HepG2 (cell line): ENCODE measurements at regions not wholly inside any gene's neighbourhood (a gene's known extent, or its start where the extent isn't known, plus 50 kb on each side); places are given as distances from the start of the nearest gene placed in this dataset.

ENCODE experiments used
- ATAC-seq: fragments of 200-7000 bp; cut with Tn5 transposase; 3 replicates; pipeline ENCODE4 v1.9.1; 2020; ENCODE audit warnings: mild to moderate bottlenecking, moderate library complexity
- BruUV-seq: library from RNA; stranded (reverse); fragments of 400-500 nt; replicated peaks from 2 replicates; lab custom pipeline; 2021; lab: Mats Ljungman, UMichigan
- CTCF ChIA-PET: fragments of 300-600 bp; formaldehyde crosslinking; extraction: SDS; loops from one replicate; lab custom pipeline; 2021; ENCODE audit warnings: low total read pairs, inconsistent platforms, low intra/inter-chr PET ratio; lab: Yijun Ruan, JAX
- POLR2A ChIA-PET: fragments of 350-600 bp; sonication (Branson Sonifier 250); formaldehyde crosslinking; loops from one replicate; lab custom pipeline; 2020; ENCODE audit warnings: antibody characterized with exemption, inconsistent platforms; lab: Yijun Ruan, JAX
- DNase-seq: peaks from one replicate; pipeline ENCODE4 v3.0.0-alpha.2; 2015; ENCODE audit warnings: low spot score
- FAIRE-seq: peaks from 3 replicates; lab custom pipeline; 2011; peaks lifted over from hg19 to GRCh38; lab: Jason Lieb, UNC
- H2AFZ ChIP-seq: one replicate; pipeline ENCODE4 v1.6.1; 2011; ENCODE audit warnings: low read length, inconsistent platforms
- H3K27ac ChIP-seq: fragments of 300-600 bp; 3 replicates; pipeline ENCODE4 v1.8.0; 2011; ENCODE audit warnings: mixed run types, mild to moderate bottlenecking, mixed read lengths, low read length, inconsistent platforms; ENCODE audit not compliant: insufficient read depth; ENCODE audit errors: extremely low read length
- H3K27me3 ChIP-seq, 2 experiments: fragments of 200-600 bp in 1 of 2; 2 replicates in 1 of 2; 3 replicates in 1 of 2; pipeline versions ENCODE4 v1.6.0 to v1.8.0; 2011; ENCODE audit warnings: low read length in 2 of 2, mild to moderate bottlenecking in 2 of 2, moderate library complexity in 2 of 2, inconsistent platforms in 1 of 2; ENCODE audit not compliant: insufficient read depth in 2 of 2, control insufficient read depth in 1 of 2
- H3K36me3 ChIP-seq, 2 experiments: fragments of 200-600 bp in 1 of 2; replicated peaks in 1 of 2; 2 replicates in 1 of 2; 3 replicates in 1 of 2; pipeline versions ENCODE4 v1.5.1 to v1.8.0; 2011; ENCODE audit warnings: low read length in 2 of 2, inconsistent platforms in 1 of 2; ENCODE audit not compliant: insufficient read depth in 2 of 2, control insufficient read depth in 1 of 2
- H3K4me1 ChIP-seq: 2 replicates; pipeline ENCODE4 v1.5.1; 2012; ENCODE audit warnings: low read length, inconsistent platforms; ENCODE audit not compliant: insufficient read depth
- H3K4me2 ChIP-seq: 2 replicates; pipeline ENCODE4 v1.6.0; 2011; ENCODE audit warnings: low read depth, low read length, inconsistent platforms
- H3K4me3 ChIP-seq, 3 experiments: fragments of 200-600 bp in 1 of 3; sonication (generic), shearing (Covaris generic) in 1 of 3; replicated peaks in 1 of 3; 2 replicates each; pipeline ENCODE4 v1.5.1; 2011 to 2016; ENCODE audit warnings: low read length in 3 of 3, inconsistent platforms in 2 of 3, low read depth in 2 of 3, mild to moderate bottlenecking in 2 of 3, control low read depth in 1 of 3, mixed read lengths in 1 of 3; ENCODE audit not compliant: insufficient read depth in 1 of 3
- H3K79me2 ChIP-seq: one replicate; pipeline ENCODE4 v1.6.1; 2011; ENCODE audit warnings: low read length, inconsistent platforms; ENCODE audit not compliant: insufficient read depth
- H3K9ac ChIP-seq: 2 replicates; pipeline ENCODE4 v1.6.0; 2011; ENCODE audit warnings: mild to moderate bottlenecking, low read depth, low read length, inconsistent platforms; ENCODE audit not compliant: insufficient read depth
- H3K9me3 ChIP-seq: 2 replicates; pipeline ENCODE4 v1.5.1; 2012; ENCODE audit warnings: mild to moderate bottlenecking, low read length
- H4K20me1 ChIP-seq: 2 replicates; pipeline ENCODE4 v1.6.0; 2011; ENCODE audit warnings: inconsistent platforms, mild to moderate bottlenecking, low read length, moderate library complexity; ENCODE audit not compliant: insufficient read depth
- EEA1 ChIP-seq: sonication (generic); formaldehyde crosslinking; IDR thresholded peaks from 2 replicates; pipeline ENCODE4 v1.5.1; 2020; ENCODE audit warnings: mild to moderate bottlenecking, missing genetic modification reagents, borderline replicate concordance
- EED ChIP-seq: sonication (generic); formaldehyde crosslinking; IDR thresholded peaks from 2 replicates; pipeline ENCODE4 v1.5.0; 2020; ENCODE audit warnings: mild to moderate bottlenecking, missing genetic modification reagents
- FOXO1 ChIP-seq: sonication (generic); formaldehyde crosslinking; IDR thresholded peaks from 2 replicates; pipeline ENCODE4 v1.4.0; 2020; ENCODE audit warnings: missing genetic modification reagents
- HMG20B ChIP-seq: conservative IDR thresholded peaks from 2 replicates; pipeline ENCODE4 v1.6.1; 2016; ENCODE audit warnings: missing genetic modification reagents, missing compliant biosample characterization
- IRF1 ChIP-seq: sonication (generic); formaldehyde crosslinking; IDR thresholded peaks from 2 replicates; pipeline ENCODE4 v1.4.0; 2020; ENCODE audit warnings: low read depth, mild to moderate bottlenecking, missing genetic modification reagents
- KMT2A ChIP-seq: sonication (generic); formaldehyde crosslinking; IDR thresholded peaks from 2 replicates; pipeline ENCODE4 v1.4.0; 2020; ENCODE audit warnings: missing genetic modification reagents
- RXRB ChIP-seq: IDR thresholded peaks from 2 replicates; pipeline ENCODE4 v1.6.1; 2016; ENCODE audit warnings: borderline replicate concordance, missing genetic modification reagents, missing compliant biosample characterization
- SKIL ChIP-seq: sonication (generic); formaldehyde crosslinking; IDR thresholded peaks from 2 replicates; pipeline ENCODE4 v1.8.0; 2022; ENCODE audit warnings: missing genetic modification reagents, mild to moderate bottlenecking, moderate library complexity, borderline replicate concordance
- SP140L ChIP-seq: sonication (generic); formaldehyde crosslinking; IDR thresholded peaks from 2 replicates; pipeline ENCODE4 v1.4.0; 2020; ENCODE audit warnings: missing genetic modification reagents, borderline replicate concordance
- STAT6 ChIP-seq: sonication (generic); formaldehyde crosslinking; IDR thresholded peaks from 2 replicates; pipeline ENCODE4 v1.4.0; 2020; ENCODE audit warnings: missing genetic modification reagents, mild to moderate bottlenecking, borderline replicate concordance
- SYNCRIP ChIP-seq: fragments of 200-400 bp; formaldehyde crosslinking; IDR thresholded peaks from 2 replicates; pipeline ENCODE4 v1.6.1; 2018; ENCODE audit warnings: mild to moderate bottlenecking, low read depth, low read length; ENCODE audit not compliant: insufficient read depth
- THYN1 ChIP-seq: sonication (generic); formaldehyde crosslinking; IDR thresholded peaks from 2 replicates; pipeline ENCODE4 v1.8.1; 2023; ENCODE audit warnings: low read depth, mild to moderate bottlenecking, moderate library complexity, missing genetic modification reagents, borderline replicate concordance
- ZNF180 ChIP-seq: sonication (generic); formaldehyde crosslinking; IDR thresholded peaks from 2 replicates; pipeline ENCODE4 v1.4.0; 2020; ENCODE audit warnings: low read depth, missing genetic modification reagents, borderline replicate concordance
- ZNF562 ChIP-seq: sonication (generic); formaldehyde crosslinking; IDR thresholded peaks from 2 replicates; pipeline ENCODE4 v1.8.0; 2022; ENCODE audit warnings: missing genetic modification reagents, borderline replicate concordance
- WGBS: methylation state at CpG from one replicate; pipeline ENCODE4 v1.1.6; 2017; ENCODE audit warnings: low lambda C conversion rate; 5-methylcytosine and 5-hydroxymethylcytosine counted together
- in situ Hi-C: cut with HindIII; loops from 2 replicates; pipeline ENCODE4 v1.10.0; 2017; ENCODE audit warnings: low pct_unique_long_range_greater_than_20kb; ENCODE audit not compliant: extremely low pct_ligation_motif_present
- intact Hi-C: fragments of 100-400 bp; cut with micrococcal nuclease; formaldehyde crosslinking; loops from one replicate; pipeline ENCODE4 v1.10.0; 2022; ENCODE audit not compliant: unreplicated experiment

GRCh38 chr3:83625261-83625660 is 1333.5 kb upstream of the CADM2 start:
- intact Hi-C loops (no loop called here), in situ Hi-C loops (no loop called here)
- DNase-seq (no peak), FAIRE-seq (no peak), ATAC-seq (no peak)
- ChIA-PET CTCF (no interaction called here), POLR2A (no interaction called here)
- H3K9me3 ChIP-seq, result no peaks in the 10 kb centered on the region
- H3K4me3 ChIP-seq, result no peak overlapping the region
- H3K27me3 ChIP-seq, result no peaks in the 10 kb centered on the region
- H3K79me2 ChIP-seq, result no peaks in the 10 kb centered on the region
- no TSS peak for BruUV-seq
- 4% methylated on average over 1 of the region's 1 CpG for WGBS
- H3K27ac ChIP-seq, result no peak overlapping the region
- H3K9ac ChIP-seq, result no peak overlapping the region
- H3K36me3 ChIP-seq, result no peaks in the 10 kb centered on the region
- no peaks in the 10 kb centered on the region for H4K20me1 ChIP-seq
- no peak overlapping the region for H2AFZ ChIP-seq
- no peaks in the 10 kb centered on the region for H3K4me1 ChIP-seq
- H3K4me2 ChIP-seq, result no peak overlapping the region
- TF ChIP-seq SP140L (no peak), IRF1 (CRISPR knock-in tag) (no peak), EEA1 (CRISPR knock-in tag) (no peak), HMG20B (CRISPR knock-in tag) (no peak), ZNF562 (CRISPR knock-in tag) (no peak), FOXO1 (CRISPR knock-in tag) (no peak), SYNCRIP (no peak), KMT2A (CRISPR knock-in tag) (no peak), THYN1 (CRISPR knock-in tag) (no peak), RXRB (no peak), ZNF180 (CRISPR knock-in tag) (no peak), SKIL (CRISPR knock-in tag) (no peak), STAT6 (no peak), EED (CRISPR knock-in tag) (no peak)
